ENCODE measurements at regions not wholly inside any gene's neighbourhood (a gene's known extent, or its start where the extent isn't known, plus 50 kb on each side); places are given as distances from the start of the nearest gene placed in this dataset.
A peak's percentile ranks its signal among the peaks of the same experiment; 100 is the strongest.
"Not testable (repeated sequence)": the region's sequence is repeated elsewhere in the genome, so short reads cannot be mapped to it uniquely, and the experiment has no call there.

GRCh38 chr15:62218841-62219240 is 53.8 kb upstream of the C2CD4B start:
- no peak for DNase-seq (ENCODE audit: low spot score)

- DNase-seq (ENCODE audit: low spot score) = no peak
Measured at GRCh38 chr15:62219799-62220198, 54.7 kb upstream of the C2CD4B start.

- no peak for DNase-seq (ENCODE audit: low spot score)
Measured at GRCh38 chr15:62223020-62223419, 57.9 kb upstream of the C2CD4B start.

GRCh38 chr15:62228604-62229003 is 63.5 kb upstream of the C2CD4B start:
- no peak for DNase-seq (ENCODE audit: low spot score)

GRCh38 chr15:62231856-62232255 is 66.8 kb upstream of the C2CD4B start:
- no peak for DNase-seq (ENCODE audit: low spot score)

- DNase-seq (ENCODE audit: low spot score) = no peak
Measured at GRCh38 chr15:62240121-62241096, 75.3 kb upstream of the C2CD4B start.

- DNase-seq (ENCODE audit: low spot score) = no peak
Measured at GRCh38 chr15:62241135-62241770, 76.2 kb upstream of the C2CD4B start.

GRCh38 chr15:62242999-62243398 is 77.9 kb upstream of the C2CD4B start:
- DNase-seq (ENCODE audit: low spot score) = no peak

- DNase-seq (ENCODE audit: low spot score) = no peak
Measured at GRCh38 chr15:62244762-62245161, 79.7 kb upstream of the C2CD4B start.

- DNase-seq (ENCODE audit: low spot score) = no peak
Measured at GRCh38 chr15:62248277-62248984, 83.3 kb upstream of the C2CD4B start.

- DNase-seq (ENCODE audit: low spot score) = no peak
Measured at GRCh38 chr15:62249501-62249900, 84.4 kb upstream of the C2CD4B start.

- DNase-seq (ENCODE audit: low spot score) = no peak
Measured at GRCh38 chr15:62250186-62250585, 85.1 kb upstream of the C2CD4B start.

GRCh38 chr15:62250978-62251377 is 85.9 kb upstream of the C2CD4B start:
- no peak for DNase-seq (ENCODE audit: low spot score)

GRCh38 chr15:62253294-62253693 is 88.2 kb upstream of the C2CD4B start:
- no peak for DNase-seq (ENCODE audit: low spot score)

GRCh38 chr15:62254137-62254934 is 89.3 kb upstream of the C2CD4B start:
- peak; percentile 73 for DNase-seq (ENCODE audit: low spot score)

GRCh38 chr15:62256430-62256829 is 91.3 kb upstream of the C2CD4B start:
- DNase-seq (ENCODE audit: low spot score) = not testable (repeated sequence)

GRCh38 chr15:62257996-62258521 is 93.0 kb upstream of the C2CD4B start:
- DNase-seq (ENCODE audit: low spot score) = no peak

- DNase-seq (ENCODE audit: low spot score) = no peak
Measured at GRCh38 chr15:62262305-62262941, 97.3 kb upstream of the C2CD4B start.

- no peak for DNase-seq (ENCODE audit: low spot score)
Measured at GRCh38 chr15:62264196-62264595, 99.1 kb upstream of the C2CD4B start.

GRCh38 chr15:62269504-62269903 is 104.4 kb upstream of the C2CD4B start:
- DNase-seq (ENCODE audit: low spot score) = no peak
